HG02840 (cell line): ENCODE measurements at regions not wholly inside any gene's neighbourhood (a gene's known extent, or its start where the extent isn't known, plus 50 kb on each side); places are given as distances from the start of the nearest gene placed in this dataset.
"Not testable (repeated sequence)": the region's sequence is repeated elsewhere in the genome, so short reads cannot be mapped to it uniquely, and the experiment has no call there.

Source experiments
- ATAC-seq: cut with Tn5 transposase; IDR thresholded peaks from one replicate; pipeline ENCODE4 v1.9.1; 2021; ENCODE audit warnings: mild to moderate bottlenecking, moderate library complexity, moderate number of reproducible peaks; ENCODE audit not compliant: unreplicated experiment, low FRiP score

DNA sequence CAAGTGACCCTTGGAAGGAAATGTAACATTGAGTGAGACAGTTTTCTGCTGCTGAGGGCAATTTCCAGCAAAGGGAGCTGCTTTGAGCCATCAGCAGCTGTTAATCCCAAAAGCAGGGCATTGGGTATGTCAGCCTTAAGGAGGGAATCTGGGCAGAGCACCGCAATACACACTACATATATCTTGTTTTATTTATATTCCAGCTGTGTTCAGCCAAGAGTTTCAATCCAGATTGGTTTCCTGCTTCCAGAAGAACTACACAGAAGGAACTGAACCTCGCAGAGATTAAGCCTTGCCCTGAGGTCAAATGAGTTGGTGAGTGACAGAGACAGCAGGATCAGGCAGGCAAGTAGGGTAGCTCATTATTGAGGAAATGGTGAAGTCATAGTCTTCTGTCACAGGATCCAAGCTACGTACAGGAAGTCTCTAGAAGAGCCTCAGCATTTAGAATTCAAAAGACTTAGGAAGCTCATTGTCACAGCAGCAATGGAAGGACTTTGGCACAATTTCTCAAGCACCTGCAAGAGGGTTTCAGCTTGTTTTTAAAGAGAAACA lies 109.9 kb upstream of the HEY2 start:
- no peak for ATAC-seq

GRCh38 chr6:125640441-125641150 lies 108.8 kb upstream of the HEY2 start:
- no peak for ATAC-seq

- not testable (repeated sequence) for ATAC-seq
These were observed 105.3 kb upstream of the HEY2 start for GRCh38 chr6:125643967-125644661.

DNA sequence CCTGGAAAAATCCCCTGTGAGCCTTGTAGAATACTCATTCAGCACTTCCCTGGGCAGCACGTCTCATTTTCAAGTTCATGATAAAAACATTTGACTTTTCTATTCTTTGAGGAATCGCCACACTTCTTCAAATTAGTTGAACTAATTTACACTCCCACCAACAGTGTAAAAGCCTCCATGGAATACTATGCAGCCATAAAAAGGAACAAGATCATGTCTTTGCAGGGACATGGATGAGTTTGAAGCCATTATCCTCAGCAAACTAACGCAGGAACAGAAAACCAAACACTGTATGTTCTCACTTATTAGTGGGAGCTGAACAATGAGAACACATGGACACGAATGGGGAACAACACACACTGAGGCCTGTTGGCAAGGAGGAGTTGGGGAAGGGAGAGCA lies 102.0 kb upstream of the HEY2 start:
- ATAC-seq, result no peak

DNA sequence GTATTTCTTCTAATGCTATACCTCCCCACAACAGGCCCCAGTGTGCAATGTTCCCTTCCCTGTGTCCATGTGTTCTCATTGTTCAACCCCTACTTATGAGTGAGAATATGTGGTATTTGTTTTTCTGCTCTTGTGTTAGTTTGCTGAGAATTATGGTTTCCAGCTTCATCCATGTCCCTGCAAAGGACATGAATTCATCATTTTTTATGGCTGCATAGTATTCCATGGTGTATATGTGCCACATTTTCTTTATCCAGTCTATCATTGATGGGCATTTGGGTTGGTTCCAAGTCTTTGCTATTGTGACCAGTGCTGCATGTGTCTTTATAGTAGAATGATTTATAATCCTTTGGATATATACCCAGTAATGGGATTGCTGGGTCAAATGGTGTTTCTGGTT lies 95.7 kb upstream of the HEY2 start:
- ATAC-seq, result not testable (repeated sequence)

DNA sequence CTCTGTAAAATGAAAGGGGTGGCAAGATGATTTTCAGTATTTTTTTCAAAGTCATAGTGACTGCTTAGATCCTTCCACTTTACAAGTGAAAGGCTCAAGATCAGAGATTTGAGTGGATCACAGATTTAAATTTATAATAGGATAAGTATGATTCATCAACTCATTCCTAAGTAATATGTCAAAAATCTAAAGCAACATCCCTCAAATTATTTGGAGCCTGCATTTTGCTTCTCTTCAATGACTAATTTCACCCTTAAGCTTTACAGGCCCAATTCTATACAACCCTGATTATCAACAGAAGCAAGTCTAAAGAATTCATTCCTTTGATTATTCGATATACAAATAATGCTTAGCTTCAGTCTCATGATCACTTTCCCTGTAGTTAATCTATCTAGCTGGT lies 93.9 kb upstream of the HEY2 start:
- ATAC-seq, result no peak

- ATAC-seq, result no peak
These were observed 93.1 kb upstream of the HEY2 start for GRCh38 chr6:125656287-125656870.

GRCh38 chr6:125658136-125658535 lies 91.3 kb upstream of the HEY2 start:
- no peak for ATAC-seq

- ATAC-seq, result no peak
These were observed 90.5 kb upstream of the HEY2 start for GRCh38 chr6:125658759-125659431.

DNA sequence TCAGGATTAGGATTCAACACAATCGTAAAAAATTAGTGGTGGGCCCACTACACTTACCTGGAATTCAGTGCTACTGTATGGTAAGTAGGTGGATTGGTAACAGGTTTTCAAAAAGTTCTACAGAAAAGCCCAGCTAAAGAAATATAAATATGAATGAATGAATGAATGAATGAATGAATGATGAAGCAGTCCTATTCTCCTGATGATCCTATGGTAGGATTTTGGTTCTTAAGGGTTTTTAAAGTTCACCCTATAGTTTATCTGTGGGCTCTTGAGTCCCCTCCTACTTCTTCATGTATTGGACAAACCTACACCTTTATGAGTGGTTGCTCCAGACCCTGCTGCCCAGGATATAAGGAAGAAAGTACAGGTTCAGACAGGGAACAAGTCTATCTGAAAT lies 89.5 kb upstream of the HEY2 start:
- no peak for ATAC-seq

DNA sequence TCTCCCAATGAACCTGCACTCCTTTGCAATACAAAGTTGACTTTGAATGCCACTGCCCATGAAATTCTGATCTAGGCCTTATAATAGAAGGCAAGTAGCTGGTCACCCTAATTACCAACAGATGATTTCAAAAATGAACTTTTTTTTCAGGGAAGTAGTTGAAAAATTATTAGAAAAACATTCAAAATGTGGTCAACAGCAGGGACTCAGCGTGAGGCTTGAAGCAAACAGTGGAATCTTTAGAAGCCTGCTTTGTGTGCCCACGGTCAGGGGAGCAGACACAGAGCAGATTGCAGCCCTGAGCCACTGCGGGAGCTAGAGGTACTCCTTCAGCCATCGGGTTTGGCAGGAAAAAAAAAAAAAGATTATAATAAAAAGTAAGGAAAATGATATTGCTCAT lies 87.1 kb upstream of the HEY2 start:
- ATAC-seq, result no peak

- no peak for ATAC-seq
These were observed 84.1 kb upstream of the HEY2 start for GRCh38 chr6:125665295-125665814.

- ATAC-seq, result no peak
These were observed 82.1 kb upstream of the HEY2 start for GRCh38 chr6:125667326-125667725.

DNA sequence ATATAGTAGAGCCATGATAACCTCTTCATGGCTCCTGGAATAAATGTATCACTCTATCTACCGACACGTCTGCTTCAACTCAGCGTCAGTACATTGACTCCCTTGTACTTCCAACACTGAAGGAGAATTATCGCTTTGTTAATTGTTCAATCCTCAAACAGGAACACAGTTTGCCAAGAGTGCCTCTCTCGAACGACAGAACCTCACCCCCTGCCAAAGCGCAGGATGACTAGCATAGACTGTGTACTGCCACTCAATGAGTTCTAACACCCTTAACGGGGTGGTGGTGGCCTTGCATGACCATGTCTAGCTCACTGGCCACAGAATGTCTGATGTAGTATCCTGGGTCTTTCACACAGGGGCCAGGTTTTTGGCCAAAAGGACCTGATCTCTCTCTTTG lies 81.4 kb upstream of the HEY2 start:
- ATAC-seq, result no peak

DNA sequence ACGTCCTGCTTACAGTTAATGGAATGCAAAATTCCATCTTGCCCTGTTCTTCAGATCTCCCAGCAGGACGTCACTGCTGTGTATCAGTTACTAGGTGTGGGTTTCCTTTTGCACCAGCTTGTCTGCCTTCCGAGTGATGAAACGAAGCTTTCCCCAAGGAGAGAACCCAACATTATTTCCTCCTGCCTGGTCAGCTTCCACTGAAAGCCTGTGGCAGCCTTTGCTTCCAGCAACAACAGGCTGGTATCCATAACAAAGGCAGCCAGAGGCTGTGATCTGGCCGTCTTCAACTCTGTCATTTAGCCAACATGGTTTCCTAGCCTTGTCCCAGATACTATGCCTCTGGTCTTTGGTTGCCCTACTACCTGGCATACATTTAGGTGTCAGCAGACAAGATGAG lies 78.9 kb upstream of the HEY2 start:
- no peak for ATAC-seq

- ATAC-seq, result no peak
These were observed 78.1 kb upstream of the HEY2 start for GRCh38 chr6:125671323-125671722.

DNA sequence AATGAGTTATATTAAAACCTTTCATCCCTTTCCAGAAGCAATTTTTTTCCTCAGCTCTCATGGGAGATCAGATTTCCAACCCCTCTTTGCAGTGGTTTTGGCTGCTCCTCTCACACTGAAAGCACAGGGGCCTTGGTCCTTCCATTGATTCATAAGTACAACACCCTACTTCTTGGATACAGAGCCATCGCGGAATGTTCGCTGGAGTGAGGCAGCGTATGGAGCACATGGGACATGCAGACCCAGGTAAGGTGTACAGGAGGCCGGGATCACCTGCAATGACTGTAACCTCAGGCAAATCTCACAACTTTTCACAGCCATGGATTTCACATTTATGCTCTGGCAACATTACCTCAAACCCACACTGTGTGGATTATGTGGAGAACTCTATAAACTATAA lies 75.2 kb upstream of the HEY2 start:
- no peak for ATAC-seq

- ATAC-seq, result no peak
These were observed 70.8 kb upstream of the HEY2 start for GRCh38 chr6:125678601-125679000.

DNA sequence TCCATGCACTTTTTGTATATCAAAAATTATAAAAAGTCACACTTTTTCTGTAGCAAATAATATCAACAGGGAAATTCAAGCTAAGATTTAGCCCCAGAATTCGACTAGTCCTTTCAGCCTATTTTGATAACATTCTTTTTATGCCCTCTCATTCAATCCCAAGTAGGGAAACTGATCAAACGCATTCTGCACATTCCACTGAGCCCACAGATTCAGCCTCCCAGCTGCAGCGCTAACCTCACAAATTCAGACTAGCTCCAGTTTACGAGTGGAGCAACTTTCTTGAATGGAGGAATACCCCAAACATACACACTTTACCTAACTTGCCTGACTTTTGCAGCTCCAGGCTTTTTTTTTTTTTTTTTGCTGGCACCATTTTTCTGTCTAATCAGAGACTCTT lies 70.3 kb upstream of the HEY2 start:
- no peak for ATAC-seq

- ATAC-seq, result no peak
These were observed 69.8 kb upstream of the HEY2 start for GRCh38 chr6:125679651-125680050.

DNA sequence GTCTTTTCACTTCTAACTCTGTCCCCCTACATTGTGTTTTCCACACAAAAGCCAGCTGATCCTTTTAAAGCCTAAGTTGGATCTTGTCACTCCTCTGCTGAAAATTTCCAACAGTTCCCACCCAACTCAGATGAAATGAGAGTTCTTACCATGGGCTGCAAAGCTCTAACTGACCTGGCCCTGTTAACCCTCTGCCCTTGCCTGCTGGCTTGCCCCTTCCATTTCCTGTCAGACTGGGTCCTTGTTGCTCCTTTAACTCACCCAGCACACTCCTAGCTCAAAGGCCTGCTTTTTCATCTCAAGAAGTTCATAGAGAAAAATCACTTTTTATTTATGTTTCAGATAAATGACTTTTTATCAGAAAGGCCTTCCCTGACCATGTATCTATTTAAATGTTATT lies 66.5 kb upstream of the HEY2 start:
- no peak for ATAC-seq
